ENCODE measurements at regions not wholly inside any gene's neighbourhood (a gene's known extent, or its start where the extent isn't known, plus 50 kb on each side); places are given as distances from the start of the nearest gene placed in this dataset.

- TF ChIP-seq POLR2A (IDR thresholded peaks at IDR 0.05) (no peak), CTCF (IDR thresholded peaks at IDR 0.05) (no peak)
Observed at GRCh38 chr6:144896289-144896688, 611.2 kb downstream of the UTRN start.
